GM12892 (cell line): ENCODE measurements at regions not wholly inside any gene's neighbourhood (a gene's known extent, or its start where the extent isn't known, plus 50 kb on each side); places are given as distances from the start of the nearest gene placed in this dataset.

Source experiments
- POLR2A ChIP-seq: IDR thresholded peaks from 2 replicates; pipeline ENCODE4 v1.6.1; 2011; ENCODE audit warnings: low read depth, low read length, control low read depth
- POLR2AphosphoS5 ChIP-seq: IDR thresholded peaks from 2 replicates; pipeline ENCODE4 v1.6.1; 2011; ENCODE audit warnings: low read depth, low read length, control low read depth
- TAF1 ChIP-seq: IDR thresholded peaks from 2 replicates; pipeline ENCODE4 v1.6.1; 2011; ENCODE audit warnings: low read depth, mild to moderate bottlenecking, control low read depth, low read length, borderline replicate concordance

DNA sequence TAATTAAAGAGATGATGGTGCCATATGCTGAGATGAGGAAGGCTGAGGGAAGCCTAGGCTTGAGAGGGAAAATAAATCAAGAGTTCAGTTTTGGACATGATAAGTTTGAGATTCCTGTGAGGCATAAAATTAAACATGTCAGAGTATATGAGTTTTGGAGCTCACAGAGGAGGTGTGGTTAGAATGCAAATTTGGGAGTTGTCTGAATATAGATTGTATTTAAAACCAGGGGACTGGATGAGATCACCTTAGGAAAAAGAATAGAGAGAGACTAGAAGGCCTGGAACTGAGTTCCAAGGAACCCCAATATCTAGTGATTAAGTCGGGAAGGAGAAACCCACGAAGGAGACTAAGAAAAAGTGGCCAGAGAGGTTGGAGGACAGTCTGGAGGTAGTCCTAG, 65.5 kb downstream of the FRMPD3 start:
- TF ChIP-seq TAF1: no peak
- no peak for TF ChIP-seq POLR2A
- TF ChIP-seq POLR2AphosphoS5: no peak
